Activated CD4-positive, alpha-beta memory T cell treated with anti-CD3 and anti-CD28 coated beads for 36 hours (primary cell): ENCODE measurements at regions not wholly inside any gene's neighbourhood (a gene's known extent, or its start where the extent isn't known, plus 50 kb on each side); places are given as distances from the start of the nearest gene placed in this dataset.

Source experiments
- CTCF ChIA-PET: fragments of 350-600 bp; sonication (Branson Sonifier 250); formaldehyde crosslinking; loops from one replicate; lab custom pipeline; 2021; ENCODE audit warnings: antibody characterized with exemption, inconsistent platforms; lab: Charles Lee
- POLR2A ChIA-PET: fragments of 350-600 bp; sonication (Branson Sonifier 250); formaldehyde crosslinking; loops from one replicate; lab custom pipeline; 2021; ENCODE audit warnings: antibody characterized with exemption; lab: Charles Lee
- DNase-seq: peaks from one replicate; pipeline ENCODE4 v3.0.0-alpha.2; 2020
- H3K27ac Mint-ChIP-seq: one replicate; pipeline ENCODE4 v1.8.0; 2021; ENCODE audit warnings: mixed read lengths
- H3K27me3 Mint-ChIP-seq: one replicate; pipeline ENCODE4 v1.8.0; 2021; ENCODE audit warnings: mixed read lengths
- H3K36me3 Mint-ChIP-seq: one replicate; pipeline ENCODE4 v1.8.0; 2021; ENCODE audit warnings: mixed read lengths
- H3K4me1 Mint-ChIP-seq: one replicate; pipeline ENCODE4 v1.8.0; 2021; ENCODE audit warnings: low read depth, mixed read lengths
- H3K4me3 Mint-ChIP-seq: one replicate; pipeline ENCODE4 v1.8.0; 2021; ENCODE audit warnings: mild to moderate bottlenecking, mixed read lengths
- H3K9me3 Mint-ChIP-seq: one replicate; pipeline ENCODE4 v1.8.0; 2021; ENCODE audit warnings: mixed read lengths
- intact Hi-C: fragments of 100-400 bp; cut with micrococcal nuclease; formaldehyde crosslinking; loops from one replicate; pipeline ENCODE4 v1.15.1; 2023

DNA sequence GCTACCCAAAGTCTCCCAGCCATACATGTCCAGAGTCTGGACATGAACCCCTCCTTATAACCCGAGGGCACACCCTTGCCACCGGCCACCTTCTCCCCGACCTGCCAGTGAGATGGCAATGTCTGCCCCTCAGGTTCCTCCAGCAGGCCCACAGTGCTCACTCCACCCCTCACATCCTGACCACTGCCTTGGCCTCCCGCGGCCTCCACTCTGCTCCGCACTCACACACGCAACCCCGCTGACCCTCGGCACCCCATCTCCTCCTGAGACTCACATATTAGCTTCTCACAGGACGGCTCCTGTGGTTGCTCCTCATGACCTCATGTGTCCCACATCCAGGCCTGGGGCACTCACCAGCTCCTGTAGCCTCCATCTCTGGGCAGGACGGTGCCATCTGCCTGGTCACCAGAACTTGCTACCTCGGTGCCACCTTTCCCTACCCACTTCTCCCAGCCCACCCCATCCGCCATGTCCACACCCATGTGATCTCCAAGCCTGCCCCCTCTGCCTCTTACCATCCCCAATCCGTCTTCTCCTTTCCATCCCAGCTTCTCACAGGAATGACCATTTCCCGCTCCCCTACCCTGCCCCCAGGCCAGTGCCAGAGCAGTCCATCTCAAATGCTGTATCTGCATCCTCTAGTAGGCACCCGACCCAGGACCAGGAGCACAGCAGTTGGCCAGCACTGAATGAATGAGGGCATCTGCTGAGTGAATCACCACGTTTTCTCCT lies 198.6 kb upstream of the DIO3 start:
- intact Hi-C loops = no loop called here
- Mint-ChIP-seq H3K27ac (no peak overlapping the region), H3K4me1 (peaks cover 3% of the 10 kb centered on the region), H3K9me3 (no peaks in the 10 kb centered on the region), H3K27me3 (peaks cover 24% of the 10 kb centered on the region), H3K4me3 (no peak overlapping the region), H3K36me3 (no peaks in the 10 kb centered on the region)
- DNase-seq = no peak
- ChIA-PET CTCF (no interaction called here), POLR2A (no interaction called here)

DNA sequence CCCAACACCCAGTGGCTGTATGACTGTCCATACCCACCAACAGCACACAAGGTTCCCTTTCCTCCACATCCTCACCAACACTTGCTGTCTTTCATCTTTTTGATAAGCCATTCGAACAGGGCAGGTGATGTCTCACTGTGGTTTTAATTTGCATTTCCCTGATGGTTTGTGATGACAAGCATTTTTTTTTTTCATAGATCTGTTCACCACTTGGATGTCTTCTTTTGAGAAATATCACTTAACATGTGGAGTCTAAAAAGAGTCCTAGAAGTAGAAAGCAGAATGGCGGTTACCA lies 198.1 kb upstream of the DIO3 start:
- peaks cover 24% of the 10 kb centered on the region for H3K27me3 Mint-ChIP-seq
- intact Hi-C loops = no loop called here
- no peak overlapping the region for H3K4me3 Mint-ChIP-seq
- no peak overlapping the region for H3K27ac Mint-ChIP-seq
- ChIA-PET CTCF (no interaction called here), POLR2A (no interaction called here)
- H3K4me1 Mint-ChIP-seq = peaks cover 3% of the 10 kb centered on the region
- H3K9me3 Mint-ChIP-seq = no peaks in the 10 kb centered on the region
- H3K36me3 Mint-ChIP-seq = no peaks in the 10 kb centered on the region
- no peak for DNase-seq

DNA sequence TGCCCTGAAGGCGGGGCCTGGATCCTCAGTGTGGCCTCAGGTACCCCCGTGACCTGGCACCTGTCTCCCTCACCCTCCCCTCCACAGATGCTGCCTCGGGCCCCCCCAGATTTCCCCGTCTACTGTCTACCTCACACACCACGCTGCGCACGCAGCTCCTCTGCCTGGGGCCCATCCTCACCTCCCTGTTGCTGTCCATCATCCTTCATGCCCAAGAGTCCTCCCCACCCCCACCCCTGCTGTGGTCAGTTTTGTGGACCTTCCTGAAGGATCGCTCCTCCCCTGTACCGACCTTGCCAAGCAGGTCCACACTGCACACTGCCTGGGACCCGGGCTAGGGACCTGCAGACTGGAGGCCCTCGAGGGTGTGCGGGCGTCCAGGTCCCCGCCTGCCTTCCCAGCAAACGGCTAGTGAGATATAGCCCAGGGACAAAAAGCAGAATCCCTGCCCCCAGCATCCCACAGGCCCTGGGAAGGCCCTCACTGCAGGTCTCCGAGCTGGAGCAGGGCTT lies 197.4 kb upstream of the DIO3 start:
- intact Hi-C loops = no loop called here
- no peak overlapping the region for H3K4me3 Mint-ChIP-seq
- H3K36me3 Mint-ChIP-seq = no peaks in the 10 kb centered on the region
- no peaks in the 10 kb centered on the region for H3K9me3 Mint-ChIP-seq
- POLR2A ChIA-PET = no interaction called here
- CTCF ChIA-PET = no interaction called here
- no peak for DNase-seq
- H3K27me3 Mint-ChIP-seq = peaks cover 19% of the 10 kb centered on the region
- H3K27ac Mint-ChIP-seq = no peak overlapping the region
- peaks cover 3% of the 10 kb centered on the region for H3K4me1 Mint-ChIP-seq

DNA sequence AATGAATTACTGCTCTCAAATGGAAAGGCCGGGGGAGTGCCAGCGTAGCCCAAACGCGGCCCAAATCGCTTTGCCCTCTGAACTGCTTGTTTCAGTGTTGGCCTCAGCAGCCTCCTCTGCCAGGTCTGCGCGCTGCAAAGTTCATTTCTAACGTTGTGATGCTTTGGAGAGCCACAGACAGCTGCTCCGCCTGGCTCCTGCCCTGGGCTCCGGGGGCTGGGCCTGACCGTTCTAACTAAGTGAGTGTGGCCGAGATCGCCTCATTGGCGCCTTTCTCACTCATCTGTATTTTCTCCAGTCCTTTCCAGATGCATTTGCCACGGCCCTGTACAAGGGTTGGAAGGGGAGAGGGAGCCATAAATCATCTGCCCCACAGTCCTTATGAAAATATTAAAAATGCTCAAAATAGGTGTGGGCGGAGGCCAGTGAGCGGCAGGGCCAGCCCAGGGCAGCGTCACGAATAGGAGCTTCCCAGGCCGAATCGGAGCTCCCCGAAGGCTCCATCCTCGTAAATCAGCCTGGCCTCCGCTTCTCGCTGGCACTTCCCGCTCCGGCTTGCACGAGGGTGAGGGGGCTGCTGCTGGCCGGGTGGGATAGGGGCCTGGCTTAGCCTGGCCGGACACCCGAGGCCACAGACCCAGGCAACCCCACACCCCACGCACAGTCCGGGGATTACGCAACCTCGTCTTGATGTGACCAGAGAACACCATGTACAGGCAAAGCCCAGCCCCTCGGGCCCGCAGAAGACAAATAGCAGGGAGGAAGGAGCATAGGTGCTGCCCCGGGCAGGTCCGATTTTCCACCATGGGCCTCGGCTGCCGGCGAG lies 196.6 kb upstream of the DIO3 start:
- H3K27ac Mint-ChIP-seq = no peak overlapping the region
- no peak for DNase-seq
- H3K4me3 Mint-ChIP-seq = no peak overlapping the region
- no peaks in the 10 kb centered on the region for H3K36me3 Mint-ChIP-seq
- POLR2A ChIA-PET = no interaction called here
- CTCF ChIA-PET = no interaction called here
- no peaks in the 10 kb centered on the region for H3K9me3 Mint-ChIP-seq
- peaks cover 3% of the 10 kb centered on the region for H3K4me1 Mint-ChIP-seq
- intact Hi-C loops = no loop called here
- peaks cover 19% of the 10 kb centered on the region for H3K27me3 Mint-ChIP-seq

DNA sequence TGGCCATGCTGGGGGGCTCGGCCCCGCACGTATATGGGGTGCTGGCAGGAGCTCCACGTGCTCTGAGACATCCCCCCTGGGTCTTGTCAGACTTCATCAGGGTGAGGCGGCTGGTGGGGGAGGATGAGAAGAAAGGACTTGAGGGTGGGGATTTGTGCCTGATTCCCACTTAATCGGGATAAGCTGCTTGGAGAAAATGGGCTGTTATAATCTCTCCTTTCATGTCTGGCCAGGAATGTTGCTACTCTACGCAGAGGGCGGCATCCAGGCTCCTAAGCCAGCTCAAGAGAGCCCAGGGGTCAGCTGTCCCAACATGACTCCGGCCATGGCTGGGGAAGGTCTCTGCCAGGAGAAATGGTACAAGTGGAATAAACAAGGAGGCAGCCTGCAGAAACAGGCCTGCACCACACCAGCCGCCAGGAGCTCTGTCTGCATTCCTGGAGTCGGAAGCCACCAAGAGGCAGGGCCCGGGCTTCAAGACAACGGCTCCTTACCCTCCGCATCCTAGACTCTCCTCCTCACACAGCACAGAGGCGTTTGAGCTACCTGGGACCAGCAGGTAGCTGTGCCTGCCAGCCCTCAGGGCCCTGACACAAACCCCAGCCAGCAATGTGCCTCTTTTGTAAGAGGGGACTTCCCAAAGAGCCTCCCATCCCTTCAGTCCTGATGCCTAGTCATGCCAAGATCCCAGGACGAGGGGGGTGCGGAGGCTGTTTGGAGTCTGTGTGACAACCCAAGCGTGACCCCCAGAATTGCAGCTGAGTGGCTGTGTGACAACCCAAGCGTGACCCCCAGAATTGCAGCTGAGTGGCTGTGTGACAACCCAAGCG lies 195.8 kb upstream of the DIO3 start:
- Mint-ChIP-seq H3K36me3 (no peaks in the 10 kb centered on the region), H3K9me3 (no peaks in the 10 kb centered on the region), H3K27ac (no peak overlapping the region), H3K4me1 (peaks cover 3% of the 10 kb centered on the region), H3K4me3 (no peak overlapping the region), H3K27me3 (peaks cover 19% of the 10 kb centered on the region)
- CTCF ChIA-PET = no interaction called here
- intact Hi-C loops = no loop called here
- POLR2A ChIA-PET = no interaction called here
- no peak for DNase-seq

DNA sequence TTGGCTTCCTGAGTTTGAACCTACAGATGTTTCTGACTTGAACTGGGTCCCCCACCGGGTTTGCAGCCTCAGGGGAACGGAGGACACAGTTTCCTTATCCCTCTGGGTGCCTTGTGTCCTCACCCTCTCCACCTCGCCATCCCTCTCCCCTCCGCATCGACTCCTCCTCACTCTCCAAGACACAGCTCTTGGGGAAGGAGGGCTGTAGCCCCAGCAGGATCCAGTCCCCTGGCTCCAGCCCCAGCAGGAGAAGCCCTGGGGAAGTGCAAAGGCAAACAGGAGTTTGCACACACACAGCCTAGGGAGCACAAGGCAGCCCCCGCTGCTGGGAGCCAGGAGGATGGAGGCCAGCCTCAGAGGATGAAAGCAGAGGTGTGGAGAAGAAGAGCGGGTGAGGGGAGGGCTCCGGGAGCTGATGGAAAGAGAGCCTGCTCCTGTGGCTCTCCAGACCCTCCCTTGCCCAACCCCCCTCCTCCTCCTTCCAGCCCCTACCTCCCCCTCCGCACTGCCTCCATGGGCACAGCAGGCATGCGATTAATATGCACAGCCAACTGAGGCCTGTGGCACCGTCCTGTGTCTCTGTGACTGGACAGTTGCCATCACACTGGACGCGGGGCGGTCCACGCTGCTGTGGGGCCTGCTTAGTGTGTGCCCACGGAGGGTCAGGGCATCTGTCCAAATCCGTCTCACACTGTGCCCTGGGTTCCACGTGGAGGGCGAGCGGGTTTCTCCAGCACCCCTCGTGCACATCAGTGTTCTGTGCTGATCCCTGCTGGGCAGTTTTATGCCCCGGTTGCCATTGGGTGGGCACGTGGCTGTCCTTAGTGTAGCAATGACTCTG lies 193.7 kb upstream of the DIO3 start:
- ChIA-PET POLR2A (no interaction called here), CTCF (no interaction called here)
- Mint-ChIP-seq H3K36me3 (no peaks in the 10 kb centered on the region), H3K4me1 (peaks cover 3% of the 10 kb centered on the region), H3K9me3 (no peaks in the 10 kb centered on the region), H3K27me3 (peaks cover 11% of the 10 kb centered on the region), H3K4me3 (no peak overlapping the region), H3K27ac (no peak overlapping the region)
- intact Hi-C loops = no loop called here
- no peak for DNase-seq

DNA sequence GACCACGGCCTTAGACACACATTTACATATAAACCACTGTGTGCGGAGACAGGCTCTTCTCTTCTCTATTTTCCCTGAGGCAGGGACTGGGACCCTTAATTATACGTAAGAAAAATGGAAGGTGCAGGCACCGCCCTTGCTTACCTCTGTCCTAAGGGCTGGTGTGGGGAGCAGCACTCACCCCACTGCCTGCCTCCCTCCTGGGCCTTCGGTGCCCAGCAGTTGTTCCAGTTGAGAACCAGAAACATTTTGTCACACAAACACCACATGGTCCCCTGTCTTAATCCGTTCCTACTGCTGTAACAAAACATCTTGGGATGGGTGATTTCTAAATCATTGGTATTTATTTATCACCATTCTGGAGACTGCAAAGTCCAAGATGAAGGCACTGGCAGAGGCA lies 192.7 kb upstream of the DIO3 start:
- Mint-ChIP-seq H3K4me1 (no peaks in the 10 kb centered on the region), H3K36me3 (no peaks in the 10 kb centered on the region), H3K4me3 (no peak overlapping the region), H3K27me3 (peaks cover 3% of the 10 kb centered on the region), H3K27ac (no peak overlapping the region), H3K9me3 (no peaks in the 10 kb centered on the region)
- no peak for DNase-seq
- POLR2A ChIA-PET = no interaction called here
- intact Hi-C loops = no loop called here
- CTCF ChIA-PET = no interaction called here

DNA sequence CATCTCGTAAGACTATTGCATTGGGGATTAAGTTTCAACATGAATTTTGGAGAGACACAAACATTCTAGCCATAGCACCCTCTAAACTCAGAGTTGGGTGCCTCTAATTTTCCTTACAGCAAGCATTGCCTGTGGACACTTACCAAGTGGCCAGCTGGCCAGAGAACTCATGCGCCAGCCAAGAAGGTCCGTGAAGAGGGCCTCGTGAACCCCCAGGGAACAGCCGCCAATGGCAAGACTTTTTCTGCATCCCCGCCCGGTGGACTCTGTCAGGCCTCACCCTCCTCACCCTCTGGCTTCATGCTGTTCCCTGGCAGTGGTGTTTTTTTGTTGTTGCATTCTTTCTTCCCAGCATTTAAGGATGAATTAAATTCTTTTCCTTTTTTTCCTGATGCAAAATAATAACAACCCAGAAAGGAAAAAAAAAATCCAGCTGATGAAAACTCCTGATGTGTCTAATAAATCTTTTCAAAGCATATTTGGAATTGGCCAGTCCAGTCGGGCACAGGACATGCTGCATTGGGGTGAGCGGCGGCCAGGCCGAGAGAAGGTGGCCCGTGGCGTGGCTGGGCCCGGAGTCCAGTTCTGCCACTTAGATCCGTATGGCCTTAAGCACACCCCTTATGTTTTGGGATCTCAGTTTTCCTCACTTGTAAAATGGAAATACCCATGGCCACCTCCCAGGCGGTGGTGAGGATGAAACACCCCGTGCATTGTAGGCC lies 191.9 kb upstream of the DIO3 start:
- intact Hi-C loops = no loop called here

DNA sequence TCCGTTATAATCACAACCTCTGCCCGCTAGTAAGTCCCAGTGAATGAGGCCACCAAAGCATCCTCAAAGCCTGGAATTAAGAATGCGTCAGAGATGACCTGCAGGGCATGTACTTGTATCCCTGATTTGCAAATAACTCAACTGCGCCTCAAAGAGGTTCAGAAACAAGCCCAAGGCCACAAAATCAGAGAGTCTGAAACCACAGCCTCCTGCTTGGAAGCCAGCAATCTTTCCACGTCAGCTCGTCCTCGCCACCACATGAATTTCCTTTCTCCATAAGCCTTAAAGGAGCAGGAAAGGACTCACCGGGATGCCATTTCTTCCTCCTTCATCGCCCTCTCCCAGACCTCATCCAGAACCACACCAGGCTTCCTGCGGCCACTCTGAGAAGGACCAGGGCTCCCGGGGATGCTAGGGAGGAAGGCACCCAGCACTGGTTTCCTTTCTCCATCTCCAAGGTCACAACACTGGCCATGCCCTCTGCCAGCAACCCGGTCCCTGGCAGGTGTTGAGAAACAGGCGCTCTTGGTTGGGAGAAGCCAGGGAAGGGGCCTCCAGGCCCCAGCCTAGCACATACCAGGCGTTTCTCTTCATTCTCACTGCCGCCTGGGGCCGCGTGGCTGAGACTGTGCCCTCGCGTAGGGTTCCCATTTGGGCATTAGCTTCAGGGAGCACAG lies 191.2 kb upstream of the DIO3 start:
- Mint-ChIP-seq H3K4me3 (no peak overlapping the region), H3K4me1 (no peaks in the 10 kb centered on the region), H3K9me3 (no peaks in the 10 kb centered on the region), H3K36me3 (no peaks in the 10 kb centered on the region), H3K27me3 (peaks cover 8% of the 10 kb centered on the region), H3K27ac (no peak overlapping the region)
- POLR2A ChIA-PET = interaction anchor here (0.5 kb wide), 1 partner anchor 1556 kb away, joined by 4 read pairs; no protein-coding TSS in a partner anchor
- intact Hi-C loops = no loop called here
- CTCF ChIA-PET = no interaction called here
- DNase-seq = no peak

More for the DNA sequence above, 191.9 kb upstream of the DIO3 start:
- ChIA-PET POLR2A (no interaction called here), CTCF (no interaction called here)
- no peaks in the 10 kb centered on the region for H3K4me1 Mint-ChIP-seq
- no peak overlapping the region for H3K4me3 Mint-ChIP-seq
- no peaks in the 10 kb centered on the region for H3K9me3 Mint-ChIP-seq
- no peak overlapping the region for H3K27ac Mint-ChIP-seq
- peaks cover 7% of the 10 kb centered on the region for H3K27me3 Mint-ChIP-seq
- H3K36me3 Mint-ChIP-seq = no peaks in the 10 kb centered on the region
- DNase-seq = no peak

DNA sequence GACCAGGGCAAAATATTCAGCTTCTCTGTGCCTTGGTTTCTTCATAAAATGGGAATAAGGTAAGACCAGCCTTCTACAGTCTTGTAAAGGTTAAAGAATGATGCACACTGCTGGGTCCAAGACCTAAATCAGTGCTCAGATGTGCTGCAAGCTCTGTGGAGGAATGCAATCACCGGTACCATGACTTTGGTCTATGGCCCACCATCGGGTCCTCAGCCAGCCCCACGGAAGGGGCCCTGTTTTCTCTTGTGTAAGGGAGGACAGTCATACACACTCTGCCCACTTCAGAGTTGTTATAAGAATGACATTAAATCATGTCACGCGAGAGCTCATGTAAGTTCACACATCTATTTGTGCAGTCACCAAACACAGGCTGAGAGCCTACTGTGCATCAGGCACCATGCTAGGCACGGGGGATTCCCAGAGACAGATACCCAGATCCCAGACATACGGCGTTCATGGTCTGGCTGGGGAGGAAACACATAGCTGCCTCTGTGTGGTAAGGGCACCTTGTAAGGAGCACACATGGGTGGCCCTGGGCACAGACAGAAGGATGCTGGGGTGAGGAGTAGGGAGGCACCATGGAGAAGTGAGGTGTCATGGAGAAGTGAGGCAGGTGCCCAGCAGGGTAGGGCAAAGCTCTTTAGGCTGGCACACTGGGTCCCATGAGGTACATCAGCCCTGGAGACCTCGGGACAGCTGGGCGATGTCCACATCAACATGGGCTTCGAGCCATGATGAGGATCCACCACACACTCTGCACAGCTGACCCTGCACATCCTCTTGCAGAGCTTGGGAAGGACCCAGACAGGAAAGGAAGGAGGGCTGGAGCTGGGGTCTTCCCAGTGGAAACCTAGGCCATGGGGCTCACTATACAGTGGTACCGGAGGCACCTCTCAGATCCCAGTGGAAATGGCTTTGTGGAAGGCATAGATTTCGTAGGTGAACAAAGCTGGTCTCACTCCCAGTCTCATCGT lies 190.4 kb upstream of the DIO3 start:
- CTCF ChIA-PET = no interaction called here
- Mint-ChIP-seq H3K27me3 (peaks cover 12% of the 10 kb centered on the region), H3K27ac (no peak overlapping the region), H3K4me1 (no peaks in the 10 kb centered on the region), H3K9me3 (no peaks in the 10 kb centered on the region), H3K4me3 (no peak overlapping the region), H3K36me3 (no peaks in the 10 kb centered on the region)
- intact Hi-C loops = no loop called here
- POLR2A ChIA-PET = interaction anchor here (0.5 kb wide), 1 partner anchor 1557 kb away, joined by 4 read pairs; no protein-coding TSS in a partner anchor
- no peak for DNase-seq
